HepG2 (cell line): ENCODE measurements at regions not wholly inside any gene's neighbourhood (a gene's known extent, or its start where the extent isn't known, plus 50 kb on each side); places are given as distances from the start of the nearest gene placed in this dataset.

Source experiments
- ATAC-seq: fragments of 200-7000 bp; cut with Tn5 transposase; 3 replicates; pipeline ENCODE4 v1.9.1; 2020; ENCODE audit warnings: mild to moderate bottlenecking, moderate library complexity
- BruUV-seq: library from RNA; stranded (reverse); fragments of 400-500 nt; replicated peaks from 2 replicates; lab custom pipeline; 2021; lab: Mats Ljungman, UMichigan
- CTCF ChIA-PET: fragments of 300-600 bp; formaldehyde crosslinking; extraction: SDS; loops from one replicate; lab custom pipeline; 2021; ENCODE audit warnings: low total read pairs, inconsistent platforms, low intra/inter-chr PET ratio; lab: Yijun Ruan, JAX
- POLR2A ChIA-PET: fragments of 350-600 bp; sonication (Branson Sonifier 250); formaldehyde crosslinking; loops from one replicate; lab custom pipeline; 2020; ENCODE audit warnings: antibody characterized with exemption, inconsistent platforms; lab: Yijun Ruan, JAX
- DNase-seq: peaks from one replicate; pipeline ENCODE4 v3.0.0-alpha.2; 2015; ENCODE audit warnings: low spot score
- FAIRE-seq: peaks from 3 replicates; lab custom pipeline; 2011; peaks lifted over from hg19 to GRCh38; lab: Jason Lieb, UNC
- H2AFZ ChIP-seq: one replicate; pipeline ENCODE4 v1.6.1; 2011; ENCODE audit warnings: low read length, inconsistent platforms
- H3K27ac ChIP-seq: fragments of 300-600 bp; 3 replicates; pipeline ENCODE4 v1.8.0; 2011; ENCODE audit warnings: mixed run types, mild to moderate bottlenecking, mixed read lengths, low read length, inconsistent platforms; ENCODE audit not compliant: insufficient read depth; ENCODE audit errors: extremely low read length
- H3K27me3 ChIP-seq, 2 experiments: fragments of 200-600 bp in 1 of 2; 2 replicates in 1 of 2; 3 replicates in 1 of 2; pipeline versions ENCODE4 v1.6.0 to v1.8.0; 2011; ENCODE audit warnings: low read length in 2 of 2, mild to moderate bottlenecking in 2 of 2, moderate library complexity in 2 of 2, inconsistent platforms in 1 of 2; ENCODE audit not compliant: insufficient read depth in 2 of 2, control insufficient read depth in 1 of 2
- H3K36me3 ChIP-seq, 2 experiments: fragments of 200-600 bp in 1 of 2; replicated peaks in 1 of 2; 2 replicates in 1 of 2; 3 replicates in 1 of 2; pipeline versions ENCODE4 v1.5.1 to v1.8.0; 2011; ENCODE audit warnings: low read length in 2 of 2, inconsistent platforms in 1 of 2; ENCODE audit not compliant: insufficient read depth in 2 of 2, control insufficient read depth in 1 of 2
- H3K4me1 ChIP-seq: 2 replicates; pipeline ENCODE4 v1.5.1; 2012; ENCODE audit warnings: low read length, inconsistent platforms; ENCODE audit not compliant: insufficient read depth
- H3K4me2 ChIP-seq: 2 replicates; pipeline ENCODE4 v1.6.0; 2011; ENCODE audit warnings: low read depth, low read length, inconsistent platforms
- H3K4me3 ChIP-seq, 3 experiments: fragments of 200-600 bp in 1 of 3; sonication (generic), shearing (Covaris generic) in 1 of 3; replicated peaks in 1 of 3; 2 replicates each; pipeline ENCODE4 v1.5.1; 2011 to 2016; ENCODE audit warnings: low read length in 3 of 3, inconsistent platforms in 2 of 3, low read depth in 2 of 3, mild to moderate bottlenecking in 2 of 3, control low read depth in 1 of 3, mixed read lengths in 1 of 3; ENCODE audit not compliant: insufficient read depth in 1 of 3
- H3K79me2 ChIP-seq: one replicate; pipeline ENCODE4 v1.6.1; 2011; ENCODE audit warnings: low read length, inconsistent platforms; ENCODE audit not compliant: insufficient read depth
- H3K9ac ChIP-seq: 2 replicates; pipeline ENCODE4 v1.6.0; 2011; ENCODE audit warnings: mild to moderate bottlenecking, low read depth, low read length, inconsistent platforms; ENCODE audit not compliant: insufficient read depth
- H3K9me3 ChIP-seq: 2 replicates; pipeline ENCODE4 v1.5.1; 2012; ENCODE audit warnings: mild to moderate bottlenecking, low read length
- H4K20me1 ChIP-seq: 2 replicates; pipeline ENCODE4 v1.6.0; 2011; ENCODE audit warnings: inconsistent platforms, mild to moderate bottlenecking, low read length, moderate library complexity; ENCODE audit not compliant: insufficient read depth
- PATZ1 ChIP-seq: sonication (generic); formaldehyde crosslinking; IDR thresholded peaks from 2 replicates; pipeline ENCODE4 v1.4.0; 2020; ENCODE audit warnings: missing genetic modification reagents
- SATB2 ChIP-seq: sonication (generic); formaldehyde crosslinking; IDR thresholded peaks from 2 replicates; pipeline ENCODE4 v1.5.0; 2020; ENCODE audit warnings: missing genetic modification reagents
- SETDB1 ChIP-seq: sonication (generic); formaldehyde crosslinking; IDR thresholded peaks from 2 replicates; pipeline ENCODE4 v1.5.1; 2020; ENCODE audit warnings: missing genetic modification reagents, mild to moderate bottlenecking, borderline replicate concordance
- TEAD2 ChIP-seq: sonication (generic); formaldehyde crosslinking; IDR thresholded peaks from 2 replicates; pipeline ENCODE4 v1.9.0; 2021; ENCODE audit warnings: missing genetic modification reagents
- THAP11 ChIP-seq: IDR thresholded peaks from 2 replicates; pipeline ENCODE4 v1.6.1; 2016; ENCODE audit warnings: missing biosample characterization, missing genetic modification reagents
- ZFYVE20 ChIP-seq: sonication (generic); formaldehyde crosslinking; IDR thresholded peaks from 2 replicates; pipeline ENCODE4 v1.8.0; 2023; ENCODE audit warnings: low read depth, mild to moderate bottlenecking, moderate library complexity, missing genetic modification reagents, borderline replicate concordance
- ZNF580 ChIP-seq: IDR thresholded peaks from 2 replicates; pipeline ENCODE4 v1.6.1; 2016; ENCODE audit warnings: low read depth, borderline replicate concordance
- ZNF605 ChIP-seq: sonication (generic); formaldehyde crosslinking; IDR thresholded peaks from 2 replicates; pipeline ENCODE4 v1.8.0; 2022; ENCODE audit warnings: mild to moderate bottlenecking, missing genetic modification reagents
- ZNF788 ChIP-seq: sonication (generic); formaldehyde crosslinking; IDR thresholded peaks from 2 replicates; pipeline ENCODE4 v1.5.0; 2020; ENCODE audit warnings: mild to moderate bottlenecking, missing genetic modification reagents, borderline replicate concordance
- ZNF850 ChIP-seq: sonication (generic); formaldehyde crosslinking; conservative IDR thresholded peaks from 2 replicates; pipeline ENCODE4 v1.9.0; 2021; ENCODE audit warnings: mild to moderate bottlenecking, missing genetic modification reagents
- ZSCAN31 ChIP-seq: sonication (generic); formaldehyde crosslinking; IDR thresholded peaks from 2 replicates; pipeline ENCODE4 v1.5.0; 2020; ENCODE audit warnings: low read depth, mild to moderate bottlenecking, missing genetic modification reagents
- WGBS: methylation state at CpG from one replicate; pipeline ENCODE4 v1.1.6; 2017; ENCODE audit warnings: low lambda C conversion rate; 5-methylcytosine and 5-hydroxymethylcytosine counted together
- in situ Hi-C: cut with HindIII; loops from 2 replicates; pipeline ENCODE4 v1.10.0; 2017; ENCODE audit warnings: low pct_unique_long_range_greater_than_20kb; ENCODE audit not compliant: extremely low pct_ligation_motif_present
- intact Hi-C: fragments of 100-400 bp; cut with micrococcal nuclease; formaldehyde crosslinking; loops from one replicate; pipeline ENCODE4 v1.10.0; 2022; ENCODE audit not compliant: unreplicated experiment
- TF ChIP-seq, protein P1 (sequence below): sonication (generic); formaldehyde crosslinking; conservative IDR thresholded peaks from 2 replicates; pipeline ENCODE4 v1.4.0; 2020; ENCODE audit warnings: missing genetic modification reagents
- TF ChIP-seq, protein P2 (sequence below), 2 experiments: sonication (generic) in 1 of 2; formaldehyde crosslinking in 1 of 2; IDR thresholded peaks; 2 replicates each; pipeline versions ENCODE4 v1.4.0 to v1.6.1; 2018 to 2020; ENCODE audit warnings: missing genetic modification reagents in 2 of 2, borderline replicate concordance in 1 of 2, low read depth in 1 of 2, mild to moderate bottlenecking in 1 of 2, missing biosample characterization in 1 of 2

DNA sequence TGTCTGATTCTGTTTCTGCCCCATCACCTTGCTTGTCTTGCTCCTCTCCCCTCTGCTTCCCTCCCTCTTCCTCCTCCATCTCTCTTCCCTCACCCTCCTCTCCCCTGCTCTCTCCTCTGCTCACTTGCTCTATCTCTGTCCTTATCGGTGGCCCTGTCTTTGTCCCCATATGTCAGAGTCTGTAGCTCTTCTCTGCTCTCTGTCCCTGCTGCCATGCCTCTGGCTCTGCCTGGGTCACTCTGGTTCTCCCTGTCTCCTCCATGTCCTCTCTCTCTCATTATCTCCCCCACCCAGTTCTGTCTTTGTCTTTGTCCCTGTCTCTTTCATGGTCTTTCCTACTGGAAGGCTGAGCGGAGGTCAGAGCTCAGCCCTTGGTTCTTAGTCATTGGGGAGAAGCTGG is 169.1 kb upstream of the NLRP1 start:
- Histone ChIP-seq H3K4me3 (no peak overlapping the region), H3K4me1 (peaks cover 21% of the 10 kb centered on the region), H3K4me2 (no peak overlapping the region), H3K27ac (no peak overlapping the region), H3K9me3 (no peaks in the 10 kb centered on the region), H3K9ac (no peak overlapping the region), H3K36me3 (no peaks in the 10 kb centered on the region), H3K27me3 (no peaks in the 10 kb centered on the region), H4K20me1 (no peaks in the 10 kb centered on the region), H3K79me2 (no peaks in the 10 kb centered on the region), H2AFZ (no peak overlapping the region)
- in situ Hi-C loops (no loop called here), intact Hi-C loops (no loop called here)
- ChIA-PET POLR2A (no interaction called here), CTCF (no interaction called here)
- DNase-seq (no peak), ATAC-seq (no peak), FAIRE-seq (no peak)
- BruUV-seq: no TSS peak
- 57% methylated on average over 2 of the region's 2 CpGs for whole genome bisulfite sequencing
- TF ChIP-seq SETDB1 (no peak), ZSCAN31 (CRISPR knock-in tag) (no peak), THAP11 (no peak), PATZ1 (CRISPR knock-in tag) (no peak), SATB2 (no peak), ZNF580 (CRISPR knock-in tag) (no peak), ZNF850 (no peak), ZNF605 (CRISPR knock-in tag) (no peak), ZFYVE20 (no peak), TEAD2 (CRISPR knock-in tag) (no peak), ZNF788 (CRISPR knock-in tag) (no peak)
- TF ChIP-seq, protein P1, sequence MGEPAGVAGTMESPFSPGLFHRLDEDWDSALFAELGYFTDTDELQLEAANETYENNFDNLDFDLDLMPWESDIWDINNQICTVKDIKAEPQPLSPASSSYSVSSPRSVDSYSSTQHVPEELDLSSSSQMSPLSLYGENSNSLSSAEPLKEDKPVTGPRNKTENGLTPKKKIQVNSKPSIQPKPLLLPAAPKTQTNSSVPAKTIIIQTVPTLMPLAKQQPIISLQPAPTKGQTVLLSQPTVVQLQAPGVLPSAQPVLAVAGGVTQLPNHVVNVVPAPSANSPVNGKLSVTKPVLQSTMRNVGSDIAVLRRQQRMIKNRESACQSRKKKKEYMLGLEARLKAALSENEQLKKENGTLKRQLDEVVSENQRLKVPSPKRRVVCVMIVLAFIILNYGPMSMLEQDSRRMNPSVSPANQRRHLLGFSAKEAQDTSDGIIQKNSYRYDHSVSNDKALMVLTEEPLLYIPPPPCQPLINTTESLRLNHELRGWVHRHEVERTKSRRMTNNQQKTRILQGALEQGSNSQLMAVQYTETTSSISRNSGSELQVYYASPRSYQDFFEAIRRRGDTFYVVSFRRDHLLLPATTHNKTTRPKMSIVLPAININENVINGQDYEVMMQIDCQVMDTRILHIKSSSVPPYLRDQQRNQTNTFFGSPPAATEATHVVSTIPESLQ: no peak
- TF ChIP-seq, protein P2, sequence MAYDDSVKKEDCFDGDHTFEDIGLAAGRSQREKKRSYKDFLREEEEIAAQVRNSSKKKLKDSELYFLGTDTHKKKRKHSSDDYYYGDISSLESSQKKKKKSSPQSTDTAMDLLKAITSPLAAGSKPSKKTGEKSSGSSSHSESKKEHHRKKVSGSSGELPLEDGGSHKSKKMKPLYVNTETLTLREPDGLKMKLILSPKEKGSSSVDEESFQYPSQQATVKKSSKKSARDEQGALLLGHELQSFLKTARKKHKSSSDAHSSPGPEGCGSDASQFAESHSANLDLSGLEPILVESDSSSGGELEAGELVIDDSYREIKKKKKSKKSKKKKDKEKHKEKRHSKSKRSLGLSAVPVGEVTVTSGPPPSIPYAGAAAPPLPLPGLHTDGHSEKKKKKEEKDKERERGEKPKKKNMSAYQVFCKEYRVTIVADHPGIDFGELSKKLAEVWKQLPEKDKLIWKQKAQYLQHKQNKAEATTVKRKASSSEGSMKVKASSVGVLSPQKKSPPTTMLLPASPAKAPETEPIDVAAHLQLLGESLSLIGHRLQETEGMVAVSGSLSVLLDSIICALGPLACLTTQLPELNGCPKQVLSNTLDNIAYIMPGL (CRISPR knock-in tag; IDR thresholded peaks at IDR 0.05; ENCODE audit: borderline replicate concordance in 1 of 2, low read depth in 1 of 2): no peak
